ENCODE measurements at regions not wholly inside any gene's neighbourhood (a gene's known extent, or its start where the extent isn't known, plus 50 kb on each side); places are given as distances from the start of the nearest gene placed in this dataset.

- WGBS, 2 donors (ENCODE audit: low coverage in 1 of 2) = 67 to 85% methylated on average over 2 of the region's 2 CpGs
- no peak overlapping the region for H3K27ac ChIP-seq
- intact Hi-C loops (cut with DNase I; ENCODE audit: low total_unique reads) = no loop called here
These were observed 163.4 kb upstream of the FREM1 start for GRCh38 chr9:15073620-15074019.

GRCh38 chr9:15070716-15071115, 160.5 kb upstream of the FREM1 start:
- H3K27me3 ChIP-seq = no peaks in the 10 kb centered on the region
- DNase-seq = no peak
- 56 to 68% methylated on average over 2 of the region's 2 CpGs for WGBS, 2 donors (ENCODE audit: low coverage in 1 of 2)
- no peak overlapping the region for H3K27ac ChIP-seq
- no peaks in the 10 kb centered on the region for H3K36me3 ChIP-seq
- H3K9me3 ChIP-seq = no peaks in the 10 kb centered on the region
- no peak overlapping the region for H3K4me3 ChIP-seq
- no peaks in the 10 kb centered on the region for H3K4me1 ChIP-seq
- in situ Hi-C loops (cut with MboI; ENCODE audit: low pct_ligation_motif_present in 1 of 4, low pct_unique_long_range_greater_than_20kb in 1 of 4, low sequenced_read_pairs in 3 of 4) (no loop called here), intact Hi-C loops (cut with DNase I; ENCODE audit: low total_unique reads) (no loop called here)
- TF ChIP-seq POLR2A (IDR thresholded peaks at IDR 0.05) (no peak), POLR2AphosphoS5 (IDR thresholded peaks at IDR 0.05) (no peak), CTCF (IDR thresholded peaks at IDR 0.05) (no peak), EP300 (IDR thresholded peaks at IDR 0.05; ENCODE audit: low read depth) (no peak)

More at GRCh38 chr9:15073620-15074019, 163.4 kb upstream of the FREM1 start:
- H3K4me1 ChIP-seq = no peaks in the 10 kb centered on the region
- H3K27me3 ChIP-seq = no peaks in the 10 kb centered on the region
- no peaks in the 10 kb centered on the region for H3K36me3 ChIP-seq
- no peak overlapping the region for H3K4me3 ChIP-seq
- H3K9me3 ChIP-seq = no peaks in the 10 kb centered on the region
- TF ChIP-seq POLR2AphosphoS5 (IDR thresholded peaks at IDR 0.05) (no peak), POLR2A (IDR thresholded peaks at IDR 0.05) (no peak), CTCF (IDR thresholded peaks at IDR 0.05) (no peak), EP300 (IDR thresholded peaks at IDR 0.05; ENCODE audit: low read depth) (no peak)
- in situ Hi-C loops (cut with MboI; ENCODE audit: low pct_ligation_motif_present in 1 of 4, low pct_unique_long_range_greater_than_20kb in 1 of 4, low sequenced_read_pairs in 3 of 4) = no loop called here
- DNase-seq = no peak

- Histone ChIP-seq H3K4me1 (no peaks in the 10 kb centered on the region), H3K27ac (no peak overlapping the region), H3K4me3 (no peak overlapping the region), H3K36me3 (no peaks in the 10 kb centered on the region), H3K9me3 (no peaks in the 10 kb centered on the region), H3K27me3 (no peaks in the 10 kb centered on the region)
- WGBS, 2 donors (ENCODE audit: low coverage in 1 of 2) = 66 to 73% methylated on average over 4 of the region's 4 CpGs
- intact Hi-C loops (cut with DNase I; ENCODE audit: low total_unique reads) (no loop called here), in situ Hi-C loops (cut with MboI; ENCODE audit: low pct_ligation_motif_present in 1 of 4, low pct_unique_long_range_greater_than_20kb in 1 of 4, low sequenced_read_pairs in 3 of 4) (no loop called here)
- TF ChIP-seq EP300 (IDR thresholded peaks at IDR 0.05; ENCODE audit: low read depth) (no peak), POLR2AphosphoS5 (IDR thresholded peaks at IDR 0.05) (no peak), CTCF (IDR thresholded peaks at IDR 0.05) (no peak), POLR2A (IDR thresholded peaks at IDR 0.05) (no peak)
- DNase-seq = no peak
These were observed 158.9 kb upstream of the FREM1 start for GRCh38 chr9:15069106-15069505.

- no peak overlapping the region for H3K4me3 ChIP-seq
- TF ChIP-seq CTCF (IDR thresholded peaks at IDR 0.05) (no peak), EP300 (IDR thresholded peaks at IDR 0.05; ENCODE audit: low read depth) (no peak), POLR2A (IDR thresholded peaks at IDR 0.05) (no peak), POLR2AphosphoS5 (IDR thresholded peaks at IDR 0.05) (no peak)
- intact Hi-C loops (cut with DNase I; ENCODE audit: low total_unique reads) = no loop called here
- DNase-seq = no peak
- WGBS, 2 donors (ENCODE audit: low coverage in 1 of 2) = 61 to 65% methylated on average over 4 of the region's 4 CpGs
- H3K9me3 ChIP-seq = no peaks in the 10 kb centered on the region
- no peak overlapping the region for H3K27ac ChIP-seq
- no peaks in the 10 kb centered on the region for H3K36me3 ChIP-seq
- no peaks in the 10 kb centered on the region for H3K4me1 ChIP-seq
- in situ Hi-C loops (cut with MboI; ENCODE audit: low pct_ligation_motif_present in 1 of 4, low pct_unique_long_range_greater_than_20kb in 1 of 4, low sequenced_read_pairs in 3 of 4) = no loop called here
- H3K27me3 ChIP-seq = no peaks in the 10 kb centered on the region
These were observed 158.0 kb upstream of the FREM1 start for GRCh38 chr9:15068261-15068660.
